Vagina (tissue), 2 donors: ENCODE measurements at regions not wholly inside any gene's neighbourhood (a gene's known extent, or its start where the extent isn't known, plus 50 kb on each side); places are given as distances from the start of the nearest gene placed in this dataset.

Source experiments
- DNase-seq, 2 donors: peaks; one replicate each; pipeline ENCODE4 v3.0.0-alpha.2; 2017; ENCODE audit errors: extremely low spot score in 2 of 2
- H3K27ac ChIP-seq: fragments of 200-600 bp; sonication (generic); one replicate; pipeline ENCODE4 v1.5.1; 2019
- H3K27me3 ChIP-seq: fragments of 200-600 bp; sonication (generic); one replicate; pipeline ENCODE4 v1.5.1; 2019
- H3K36me3 ChIP-seq, 2 donors: fragments of 200-600 bp; sonication (generic); one replicate each; pipeline ENCODE4 v1.5.1; 2017 to 2019
- H3K4me1 ChIP-seq: fragments of 200-600 bp; sonication (generic); one replicate; pipeline ENCODE4 v1.5.1; 2019
- H3K4me3 ChIP-seq, 2 donors: fragments of 200-600 bp; sonication (generic); 1 replicate in 1 of 2; 2 replicates in 1 of 2; pipeline ENCODE4 v1.5.1; 2016 to 2019
- H3K9me3 ChIP-seq: fragments of 200-600 bp; sonication (generic); one replicate; pipeline ENCODE4 v1.5.1; 2019
- POLR2A ChIP-seq, 2 donors: fragments of 450-650 bp; IDR thresholded peaks; one replicate each; pipeline ENCODE4 v1.6.1; 2017; ENCODE audit warnings: antibody characterized with exemption in 2 of 2, mild to moderate bottlenecking in 2 of 2, moderate library complexity in 2 of 2
- POLR2AphosphoS5 ChIP-seq, 2 donors: sonication (generic); formaldehyde crosslinking; IDR thresholded peaks; one replicate each; pipeline ENCODE4 v1.9.0; 2017; ENCODE audit warnings: antibody characterized with exemption in 2 of 2, mild to moderate bottlenecking in 2 of 2, low read depth in 1 of 2; ENCODE audit not compliant: insufficient read depth in 1 of 2
- intact Hi-C: fragments of 100-400 bp; cut with DNase I; formaldehyde crosslinking; loops from one replicate; pipeline ENCODE4 v1.15.1; 2023
- TF ChIP-seq, protein P1 (sequence below), 3 experiments: fragments of 450-650 bp in 2 of 3; fragments of 200-600 bp in 1 of 3; sonication (generic) in 1 of 3; IDR thresholded peaks; one replicate each; pipeline ENCODE4 v1.5.1; 2017 to 2019; ENCODE audit warnings: antibody characterized with exemption in 3 of 3, mild to moderate bottlenecking in 2 of 3, moderate library complexity in 2 of 3

DNA sequence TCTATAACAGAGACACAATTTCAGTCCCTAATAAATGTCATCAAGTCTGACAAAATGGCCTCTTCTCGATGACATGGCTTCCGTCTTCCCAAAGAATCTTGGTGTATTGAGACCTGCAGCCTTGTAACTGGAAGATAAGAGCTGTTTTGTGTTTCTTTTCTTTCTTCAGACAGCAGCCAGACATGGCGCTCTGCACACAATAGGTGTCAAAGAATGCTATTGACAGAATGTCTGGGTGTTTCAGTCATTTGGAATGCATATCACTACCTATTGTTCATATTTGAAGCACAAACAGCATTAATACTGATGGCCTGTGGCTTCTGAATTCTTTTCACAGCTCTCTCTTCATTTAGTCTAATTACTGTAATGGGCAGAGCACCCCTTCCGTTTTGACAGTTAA is 344.8 kb downstream of the RPRM start:
- Histone ChIP-seq H3K4me3 (no peak overlapping the region), H3K36me3 (no peaks in the 10 kb centered on the region), H3K4me1 (no peaks in the 10 kb centered on the region), H3K27ac (no peak overlapping the region), H3K9me3 (no peaks in the 10 kb centered on the region), H3K27me3 (no peaks in the 10 kb centered on the region)
- intact Hi-C loops, result no loop called here
- DNase-seq, result no peak
- TF ChIP-seq, protein P1, sequence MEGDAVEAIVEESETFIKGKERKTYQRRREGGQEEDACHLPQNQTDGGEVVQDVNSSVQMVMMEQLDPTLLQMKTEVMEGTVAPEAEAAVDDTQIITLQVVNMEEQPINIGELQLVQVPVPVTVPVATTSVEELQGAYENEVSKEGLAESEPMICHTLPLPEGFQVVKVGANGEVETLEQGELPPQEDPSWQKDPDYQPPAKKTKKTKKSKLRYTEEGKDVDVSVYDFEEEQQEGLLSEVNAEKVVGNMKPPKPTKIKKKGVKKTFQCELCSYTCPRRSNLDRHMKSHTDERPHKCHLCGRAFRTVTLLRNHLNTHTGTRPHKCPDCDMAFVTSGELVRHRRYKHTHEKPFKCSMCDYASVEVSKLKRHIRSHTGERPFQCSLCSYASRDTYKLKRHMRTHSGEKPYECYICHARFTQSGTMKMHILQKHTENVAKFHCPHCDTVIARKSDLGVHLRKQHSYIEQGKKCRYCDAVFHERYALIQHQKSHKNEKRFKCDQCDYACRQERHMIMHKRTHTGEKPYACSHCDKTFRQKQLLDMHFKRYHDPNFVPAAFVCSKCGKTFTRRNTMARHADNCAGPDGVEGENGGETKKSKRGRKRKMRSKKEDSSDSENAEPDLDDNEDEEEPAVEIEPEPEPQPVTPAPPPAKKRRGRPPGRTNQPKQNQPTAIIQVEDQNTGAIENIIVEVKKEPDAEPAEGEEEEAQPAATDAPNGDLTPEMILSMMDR (IDR thresholded peaks at IDR 0.05), result no peak
- TF ChIP-seq POLR2A (IDR thresholded peaks at IDR 0.05) (no peak), POLR2AphosphoS5 (IDR thresholded peaks at IDR 0.05; ENCODE audit: insufficient read depth in 1 of 2, low read depth in 1 of 2) (no peak)

GRCh38 chr2:153132418-153132817 is 346.1 kb downstream of the RPRM start:
- H3K27ac ChIP-seq, result no peak overlapping the region
- H3K4me1 ChIP-seq, result no peaks in the 10 kb centered on the region
- no peaks in the 10 kb centered on the region for H3K27me3 ChIP-seq
- no peak for DNase-seq
- H3K36me3 ChIP-seq, result no peaks in the 10 kb centered on the region
- H3K4me3 ChIP-seq, result no peak overlapping the region
- TF ChIP-seq, protein P1 (IDR thresholded peaks at IDR 0.05), result no peak
- TF ChIP-seq POLR2AphosphoS5 (IDR thresholded peaks at IDR 0.05; ENCODE audit: insufficient read depth in 1 of 2, low read depth in 1 of 2) (no peak), POLR2A (IDR thresholded peaks at IDR 0.05) (no peak)
- no peaks in the 10 kb centered on the region for H3K9me3 ChIP-seq
- intact Hi-C loops, result no loop called here

GRCh38 chr2:153115141-153115540 is 363.4 kb downstream of the RPRM start:
- no peaks in the 10 kb centered on the region for H3K9me3 ChIP-seq
- TF ChIP-seq POLR2AphosphoS5 (IDR thresholded peaks at IDR 0.05; ENCODE audit: insufficient read depth in 1 of 2, low read depth in 1 of 2), result no peak
- TF ChIP-seq, protein P1 (IDR thresholded peaks at IDR 0.05), result no peak
- no peak for TF ChIP-seq POLR2A (IDR thresholded peaks at IDR 0.05)
- no peaks in the 10 kb centered on the region for H3K27me3 ChIP-seq
- DNase-seq, result no peak
- no peaks in the 10 kb centered on the region for H3K36me3 ChIP-seq
- H3K4me3 ChIP-seq, result no peak overlapping the region
- H3K27ac ChIP-seq, result no peak overlapping the region
- intact Hi-C loops, result no loop called here
- H3K4me1 ChIP-seq, result no peaks in the 10 kb centered on the region

GRCh38 chr2:153110486-153110885 is 368.1 kb downstream of the RPRM start:
- Histone ChIP-seq H3K27ac (no peak overlapping the region), H3K9me3 (no peaks in the 10 kb centered on the region), H3K4me1 (no peaks in the 10 kb centered on the region), H3K36me3 (no peaks in the 10 kb centered on the region), H3K4me3 (no peak overlapping the region), H3K27me3 (no peaks in the 10 kb centered on the region)
- intact Hi-C loops, result no loop called here
- TF ChIP-seq POLR2A (IDR thresholded peaks at IDR 0.05) (no peak), POLR2AphosphoS5 (IDR thresholded peaks at IDR 0.05; ENCODE audit: insufficient read depth in 1 of 2, low read depth in 1 of 2) (no peak)
- TF ChIP-seq, protein P1 (IDR thresholded peaks at IDR 0.05), result no peak
- DNase-seq, result no peak

DNA sequence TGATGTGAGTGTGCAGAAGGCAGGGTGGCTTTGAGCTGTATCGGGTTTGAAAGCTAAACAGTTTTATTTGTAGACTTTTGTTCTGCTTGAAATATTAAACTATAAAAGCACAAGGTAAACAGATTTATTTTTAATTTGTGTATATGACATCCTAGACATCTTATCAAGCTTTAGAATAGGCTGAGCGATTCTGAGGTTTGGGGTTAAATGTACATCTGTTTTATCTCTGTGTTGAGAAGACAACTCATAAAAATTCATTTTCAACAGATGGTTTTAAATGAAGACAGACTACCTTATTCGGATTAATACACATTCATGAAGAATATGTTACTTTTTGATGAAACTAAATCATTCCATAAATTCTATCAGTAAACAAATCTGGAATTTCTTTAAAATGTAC is 368.8 kb downstream of the RPRM start:
- Histone ChIP-seq H3K9me3 (no peaks in the 10 kb centered on the region), H3K4me1 (no peaks in the 10 kb centered on the region), H3K36me3 (no peaks in the 10 kb centered on the region), H3K4me3 (no peak overlapping the region), H3K27ac (no peak overlapping the region), H3K27me3 (no peaks in the 10 kb centered on the region)
- DNase-seq, result no peak
- intact Hi-C loops, result no loop called here
- TF ChIP-seq POLR2AphosphoS5 (IDR thresholded peaks at IDR 0.05; ENCODE audit: insufficient read depth in 1 of 2, low read depth in 1 of 2) (no peak), POLR2A (IDR thresholded peaks at IDR 0.05) (no peak)
- TF ChIP-seq, protein P1 (IDR thresholded peaks at IDR 0.05), result no peak
